GM18498 (cell line): ENCODE measurements at regions not wholly inside any gene's neighbourhood (a gene's known extent, or its start where the extent isn't known, plus 50 kb on each side); places are given as distances from the start of the nearest gene placed in this dataset.

Experiments
- ATAC-seq: cut with Tn5 transposase; IDR thresholded peaks from one replicate; pipeline ENCODE4 v1.9.1; 2021; ENCODE audit warnings: mild to moderate bottlenecking, moderate library complexity; ENCODE audit not compliant: unreplicated experiment

DNA sequence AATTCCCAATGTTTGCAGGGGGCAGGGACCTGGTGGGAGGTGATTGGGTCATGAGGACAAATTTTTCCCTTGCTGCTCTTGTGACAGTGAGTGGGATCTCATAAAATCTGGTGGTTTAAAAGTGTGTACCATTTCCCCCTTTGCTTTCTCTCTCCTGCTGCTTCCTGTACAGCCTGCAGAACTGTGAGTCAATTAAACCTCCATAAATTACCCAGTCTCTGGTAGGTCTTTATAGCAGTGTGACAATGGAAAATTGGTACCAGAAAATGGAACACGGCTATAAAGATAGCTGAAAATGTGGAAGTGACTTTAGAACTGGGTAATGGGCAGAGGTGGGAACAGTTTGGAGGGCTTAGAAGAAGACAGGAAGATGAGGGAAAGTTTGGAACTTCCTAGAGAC is 108.7 kb upstream of the NPFFR2 start:
- ATAC-seq = no peak

DNA sequence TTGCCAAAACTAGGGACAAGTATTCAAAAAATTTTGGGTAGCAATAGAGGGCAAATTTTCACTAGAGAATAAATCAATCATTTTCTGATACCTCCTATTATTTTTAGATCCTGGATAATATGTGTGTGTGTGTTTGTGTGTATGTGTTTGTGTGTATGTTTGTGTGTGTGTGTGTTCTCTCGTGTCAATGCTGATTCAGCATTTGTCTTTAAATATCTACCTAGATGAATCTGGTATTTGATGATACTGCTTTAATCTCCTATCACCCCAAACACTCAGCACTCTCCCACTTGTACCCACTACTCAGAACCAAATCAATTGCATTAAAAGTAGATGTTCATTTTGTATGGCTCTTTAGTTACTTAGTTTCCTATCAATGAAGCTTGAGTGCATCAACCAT is 101.3 kb upstream of the NPFFR2 start:
- ATAC-seq = no peak

- ATAC-seq = no peak
Observed at GRCh38 chr4:71932941-71933340, 98.9 kb upstream of the NPFFR2 start.

DNA sequence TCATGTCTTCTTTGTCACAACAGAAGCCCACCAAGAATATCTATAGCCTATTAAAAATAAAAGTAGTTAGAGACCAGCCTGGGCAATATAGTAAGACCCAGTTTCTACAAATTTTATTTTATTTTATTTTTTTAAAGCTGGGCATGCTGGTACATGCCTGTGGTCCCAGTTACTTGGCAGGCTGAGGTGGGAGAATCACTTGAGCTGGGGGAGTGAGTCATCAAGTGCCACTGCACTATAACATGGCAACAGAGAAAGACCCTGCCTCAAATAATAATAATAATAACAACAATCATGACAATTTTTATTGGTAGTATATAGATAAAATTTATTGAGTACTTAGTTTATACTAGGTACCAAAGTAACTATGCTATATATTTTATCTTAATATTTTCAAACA is 93.0 kb upstream of the NPFFR2 start:
- no peak for ATAC-seq

DNA sequence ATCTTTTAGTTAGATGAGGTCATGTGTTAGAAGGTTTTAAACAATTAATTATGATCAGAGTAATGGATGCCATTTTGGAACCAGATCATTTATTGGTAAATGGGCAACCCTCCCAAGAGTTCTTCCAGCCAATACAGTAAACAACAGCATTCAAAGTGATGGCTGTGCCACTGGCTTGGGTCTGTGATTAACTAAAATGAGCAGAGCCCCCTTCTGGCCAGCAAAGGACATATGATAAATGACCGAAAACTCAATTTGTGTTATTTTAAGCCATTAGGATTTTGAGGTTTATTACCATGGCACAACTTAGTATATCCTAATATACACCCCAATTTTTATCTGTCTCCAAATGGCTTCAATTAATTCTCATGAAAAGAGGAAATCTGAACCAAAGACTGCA is 90.8 kb upstream of the NPFFR2 start:
- ATAC-seq = no peak

DNA sequence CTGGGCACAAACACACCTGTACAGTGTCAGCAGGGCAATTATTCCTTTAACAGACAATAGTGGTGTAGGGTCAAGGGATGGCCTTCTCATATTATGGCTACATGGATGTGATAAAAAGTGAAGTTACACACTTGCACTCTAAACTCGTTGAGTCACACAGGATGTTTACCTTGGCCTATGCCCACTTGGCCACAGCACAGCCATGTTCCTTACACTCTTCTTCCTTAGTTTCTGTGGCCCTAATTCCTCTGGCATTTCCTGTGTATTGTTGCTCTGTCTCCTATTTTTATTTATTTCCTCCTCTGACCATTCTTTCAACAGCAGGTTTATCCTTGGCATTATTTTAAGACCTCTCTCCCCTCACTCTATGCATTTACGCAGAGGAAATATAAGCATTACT is 86.8 kb upstream of the NPFFR2 start:
- no peak for ATAC-seq

DNA sequence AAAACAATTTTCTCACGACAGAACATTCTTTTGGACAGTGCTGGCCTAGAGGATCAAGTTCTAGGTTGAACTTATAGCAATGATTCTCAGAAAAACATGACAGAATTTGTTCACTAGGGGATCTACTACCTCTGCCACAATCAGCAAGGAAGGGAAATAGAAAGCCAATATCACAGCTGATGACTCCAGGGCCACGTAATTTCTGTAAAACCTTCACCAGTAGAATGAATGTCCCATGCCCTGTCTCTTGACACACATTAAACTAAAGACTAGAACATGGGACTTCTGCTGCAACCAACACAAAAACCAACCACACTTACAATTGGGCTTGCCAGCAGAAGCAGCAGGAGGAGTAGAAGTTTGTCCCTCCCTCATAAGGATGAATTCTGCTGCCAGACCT is 86.0 kb upstream of the NPFFR2 start:
- peak; percentile 46 for ATAC-seq

GRCh38 chr4:71958978-71959377 is 72.8 kb upstream of the NPFFR2 start:
- ATAC-seq = no peak

DNA sequence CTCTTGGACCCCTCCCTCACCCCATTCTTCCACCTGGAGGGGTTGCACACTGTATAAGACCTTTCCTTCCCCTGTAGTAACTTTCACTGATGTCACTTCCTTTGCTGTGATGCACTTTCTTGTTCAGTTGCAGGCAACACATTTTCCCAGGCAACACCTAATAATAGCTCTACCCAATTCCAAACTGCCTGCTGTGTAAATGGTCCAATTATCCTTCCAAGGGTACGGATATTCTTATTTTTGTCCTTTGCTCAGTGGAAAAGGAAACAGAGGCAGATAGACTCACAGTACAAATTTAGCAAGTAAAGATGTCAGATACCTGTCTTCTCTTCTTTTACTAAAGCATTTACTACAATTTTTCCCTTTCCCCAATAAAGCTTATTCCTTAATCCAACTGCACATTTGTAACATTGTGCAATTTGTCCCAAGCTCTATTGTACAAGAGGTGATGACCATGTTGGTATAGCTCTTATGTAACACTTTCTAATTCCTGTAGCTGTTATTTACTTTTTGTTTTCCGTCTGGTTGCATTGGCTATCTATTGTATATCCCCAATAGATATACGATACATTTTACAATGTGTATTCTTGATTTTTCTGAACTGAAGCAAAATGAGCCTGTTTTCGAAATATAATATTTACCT is 69.1 kb upstream of the NPFFR2 start:
- no peak for ATAC-seq

GRCh38 chr4:71974681-71975080 is 57.1 kb upstream of the NPFFR2 start:
- no peak for ATAC-seq

DNA sequence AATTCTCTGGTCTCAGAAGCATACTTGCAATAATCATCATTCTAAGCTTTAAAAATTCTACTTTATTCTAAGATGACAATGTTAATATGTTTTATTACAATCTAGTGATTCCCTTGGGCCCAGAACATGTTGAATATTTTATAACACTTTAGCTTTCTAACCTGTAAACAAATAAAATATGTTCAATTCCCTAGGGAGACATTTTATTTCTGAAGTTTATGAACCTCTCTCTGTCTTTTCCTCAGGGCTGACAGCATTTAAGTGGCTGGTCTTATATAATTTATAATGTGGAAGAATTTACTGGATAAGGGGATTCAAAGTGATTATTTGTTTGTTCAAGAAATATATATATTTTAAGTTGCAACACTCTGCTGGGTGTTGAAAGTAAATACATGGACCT is 55.3 kb upstream of the NPFFR2 start:
- ATAC-seq = no peak

- no peak for ATAC-seq
Observed at GRCh38 chr4:71978210-71978835, 53.5 kb upstream of the NPFFR2 start.

DNA sequence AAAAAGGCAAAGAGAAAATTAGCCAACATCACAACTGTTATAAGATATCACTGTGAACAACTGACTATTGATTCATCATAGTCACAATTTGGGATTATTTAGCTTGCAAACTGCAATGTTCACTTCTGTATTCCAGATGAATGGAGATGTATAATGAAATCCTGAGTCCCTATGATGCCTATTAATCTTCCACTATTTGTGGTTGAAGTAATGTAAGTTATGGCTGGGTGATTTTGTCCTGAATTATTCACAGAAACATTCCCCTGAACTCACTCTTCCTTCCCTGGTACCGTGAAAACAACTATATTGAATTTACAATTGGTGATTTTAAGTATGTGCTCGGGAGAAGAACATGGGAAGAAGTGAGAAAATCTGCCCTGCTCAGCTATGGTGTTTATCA is 50.8 kb upstream of the NPFFR2 start:
- no peak for ATAC-seq
